HepG2 (cell line): ENCODE measurements at regions not wholly inside any gene's neighbourhood (a gene's known extent, or its start where the extent isn't known, plus 50 kb on each side); places are given as distances from the start of the nearest gene placed in this dataset.
A peak's percentile ranks its signal among the peaks of the same experiment; 100 is the strongest.

ENCODE experiments used
- ATAC-seq: fragments of 200-7000 bp; cut with Tn5 transposase; 3 replicates; pipeline ENCODE4 v1.9.1; 2020; ENCODE audit warnings: mild to moderate bottlenecking, moderate library complexity
- BruUV-seq: library from RNA; stranded (reverse); fragments of 400-500 nt; replicated peaks from 2 replicates; lab custom pipeline; 2021; lab: Mats Ljungman, UMichigan
- CTCF ChIA-PET: fragments of 300-600 bp; formaldehyde crosslinking; extraction: SDS; loops from one replicate; lab custom pipeline; 2021; ENCODE audit warnings: low total read pairs, inconsistent platforms, low intra/inter-chr PET ratio; lab: Yijun Ruan, JAX
- POLR2A ChIA-PET: fragments of 350-600 bp; sonication (Branson Sonifier 250); formaldehyde crosslinking; loops from one replicate; lab custom pipeline; 2020; ENCODE audit warnings: antibody characterized with exemption, inconsistent platforms; lab: Yijun Ruan, JAX
- DNase-seq: peaks from one replicate; pipeline ENCODE4 v3.0.0-alpha.2; 2015; ENCODE audit warnings: low spot score
- FAIRE-seq: peaks from 3 replicates; lab custom pipeline; 2011; peaks lifted over from hg19 to GRCh38; lab: Jason Lieb, UNC
- H2AFZ ChIP-seq: one replicate; pipeline ENCODE4 v1.6.1; 2011; ENCODE audit warnings: low read length, inconsistent platforms
- H3K27ac ChIP-seq: fragments of 300-600 bp; 3 replicates; pipeline ENCODE4 v1.8.0; 2011; ENCODE audit warnings: mixed run types, mild to moderate bottlenecking, mixed read lengths, low read length, inconsistent platforms; ENCODE audit not compliant: insufficient read depth; ENCODE audit errors: extremely low read length
- H3K27me3 ChIP-seq, 2 experiments: fragments of 200-600 bp in 1 of 2; 2 replicates in 1 of 2; 3 replicates in 1 of 2; pipeline versions ENCODE4 v1.6.0 to v1.8.0; 2011; ENCODE audit warnings: low read length in 2 of 2, mild to moderate bottlenecking in 2 of 2, moderate library complexity in 2 of 2, inconsistent platforms in 1 of 2; ENCODE audit not compliant: insufficient read depth in 2 of 2, control insufficient read depth in 1 of 2
- H3K36me3 ChIP-seq, 2 experiments: fragments of 200-600 bp in 1 of 2; replicated peaks in 1 of 2; 2 replicates in 1 of 2; 3 replicates in 1 of 2; pipeline versions ENCODE4 v1.5.1 to v1.8.0; 2011; ENCODE audit warnings: low read length in 2 of 2, inconsistent platforms in 1 of 2; ENCODE audit not compliant: insufficient read depth in 2 of 2, control insufficient read depth in 1 of 2
- H3K4me1 ChIP-seq: 2 replicates; pipeline ENCODE4 v1.5.1; 2012; ENCODE audit warnings: low read length, inconsistent platforms; ENCODE audit not compliant: insufficient read depth
- H3K4me2 ChIP-seq: 2 replicates; pipeline ENCODE4 v1.6.0; 2011; ENCODE audit warnings: low read depth, low read length, inconsistent platforms
- H3K4me3 ChIP-seq, 3 experiments: fragments of 200-600 bp in 1 of 3; sonication (generic), shearing (Covaris generic) in 1 of 3; replicated peaks in 1 of 3; 2 replicates each; pipeline ENCODE4 v1.5.1; 2011 to 2016; ENCODE audit warnings: low read length in 3 of 3, inconsistent platforms in 2 of 3, low read depth in 2 of 3, mild to moderate bottlenecking in 2 of 3, control low read depth in 1 of 3, mixed read lengths in 1 of 3; ENCODE audit not compliant: insufficient read depth in 1 of 3
- H3K79me2 ChIP-seq: one replicate; pipeline ENCODE4 v1.6.1; 2011; ENCODE audit warnings: low read length, inconsistent platforms; ENCODE audit not compliant: insufficient read depth
- H3K9ac ChIP-seq: 2 replicates; pipeline ENCODE4 v1.6.0; 2011; ENCODE audit warnings: mild to moderate bottlenecking, low read depth, low read length, inconsistent platforms; ENCODE audit not compliant: insufficient read depth
- H3K9me3 ChIP-seq: 2 replicates; pipeline ENCODE4 v1.5.1; 2012; ENCODE audit warnings: mild to moderate bottlenecking, low read length
- H4K20me1 ChIP-seq: 2 replicates; pipeline ENCODE4 v1.6.0; 2011; ENCODE audit warnings: inconsistent platforms, mild to moderate bottlenecking, low read length, moderate library complexity; ENCODE audit not compliant: insufficient read depth
- FOXC1 ChIP-seq: sonication (generic); formaldehyde crosslinking; IDR thresholded peaks from 2 replicates; pipeline ENCODE4 v1.8.0; 2022; ENCODE audit warnings: mild to moderate bottlenecking, missing genetic modification reagents, borderline replicate concordance
- PBX3 ChIP-seq: sonication (generic); formaldehyde crosslinking; IDR thresholded peaks from 2 replicates; pipeline ENCODE4 v1.8.1; 2023; ENCODE audit warnings: missing genetic modification reagents, inconsistent platforms, borderline replicate concordance
- THRA ChIP-seq: sonication (generic); formaldehyde crosslinking; IDR thresholded peaks from 2 replicates; pipeline ENCODE4 v1.4.0; 2020; ENCODE audit warnings: missing genetic modification reagents, borderline replicate concordance
- ZC3H4 ChIP-seq: sonication (generic); formaldehyde crosslinking; IDR thresholded peaks from 2 replicates; pipeline ENCODE4 v1.4.0; 2020; ENCODE audit warnings: missing genetic modification reagents, borderline replicate concordance
- ZNF292 ChIP-seq: sonication (generic); formaldehyde crosslinking; IDR thresholded peaks from 2 replicates; pipeline ENCODE4 v1.8.1; 2022; ENCODE audit warnings: mild to moderate bottlenecking, low read depth, missing genetic modification reagents, borderline replicate concordance
- ZNF317 ChIP-seq: sonication (generic); formaldehyde crosslinking; IDR thresholded peaks from 2 replicates; pipeline ENCODE4 v1.5.0; 2020; ENCODE audit warnings: mild to moderate bottlenecking, missing genetic modification reagents
- WGBS: methylation state at CpG from one replicate; pipeline ENCODE4 v1.1.6; 2017; ENCODE audit warnings: low lambda C conversion rate; 5-methylcytosine and 5-hydroxymethylcytosine counted together
- in situ Hi-C: cut with HindIII; loops from 2 replicates; pipeline ENCODE4 v1.10.0; 2017; ENCODE audit warnings: low pct_unique_long_range_greater_than_20kb; ENCODE audit not compliant: extremely low pct_ligation_motif_present
- intact Hi-C: fragments of 100-400 bp; cut with micrococcal nuclease; formaldehyde crosslinking; loops from one replicate; pipeline ENCODE4 v1.10.0; 2022; ENCODE audit not compliant: unreplicated experiment

DNA sequence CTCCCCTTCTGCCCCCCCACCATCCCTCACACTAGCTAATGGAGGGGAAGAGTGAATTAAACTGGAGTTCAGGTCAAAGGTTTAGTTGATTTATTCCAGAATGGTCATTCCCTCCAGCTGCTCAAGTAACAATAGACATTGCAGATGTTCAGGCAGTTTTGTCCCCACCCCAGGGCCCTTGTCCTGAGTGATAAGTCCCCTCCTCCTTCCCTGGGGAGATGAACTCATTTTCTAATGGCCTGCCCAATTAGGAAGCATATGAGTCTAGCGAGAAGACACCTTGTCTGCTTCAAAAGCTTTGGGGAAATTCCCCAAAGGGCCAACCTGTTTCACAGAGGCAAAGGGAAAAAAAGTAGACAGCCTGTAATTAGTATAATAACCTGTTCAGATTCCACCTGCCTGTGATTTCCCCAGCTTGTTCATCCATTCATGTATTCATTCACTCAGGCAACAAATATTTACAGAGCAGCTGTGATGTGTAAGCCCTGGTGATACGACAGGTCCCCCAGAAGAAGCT is 165.3 kb downstream of the SHQ1 start:
- H4K20me1 ChIP-seq = no peaks in the 10 kb centered on the region
- intact Hi-C loops = no loop called here
- no peak overlapping the region for H3K4me3 ChIP-seq
- H3K36me3 ChIP-seq = no peaks in the 10 kb centered on the region
- no peak overlapping the region for H3K27ac ChIP-seq
- H3K79me2 ChIP-seq = no peaks in the 10 kb centered on the region
- ChIA-PET POLR2A (no interaction called here), CTCF (no interaction called here)
- H2AFZ ChIP-seq = no peak overlapping the region
- peaks cover 34% of the 10 kb centered on the region for H3K4me1 ChIP-seq
- H3K9ac ChIP-seq = no peak overlapping the region
- TF ChIP-seq ZNF292 (CRISPR knock-in tag) = no peak
- TF ChIP-seq FOXC1 (CRISPR knock-in tag) = no peak
- no peak for TF ChIP-seq ZC3H4 (CRISPR knock-in tag)
- TF ChIP-seq ZNF317 (CRISPR knock-in tag) = no peak
- no peak for TF ChIP-seq PBX3 (CRISPR knock-in tag)
- no peak for TF ChIP-seq THRA (CRISPR knock-in tag)
- TF ChIP-seq, all 625 proteins: peak for 0
- ATAC-seq (peak; percentile 70), FAIRE-seq (no peak), DNase-seq (no peak)
- WGBS = 9% methylated on average over 1 of the region's 2 CpGs
- BruUV-seq = no TSS peak
- no peaks in the 10 kb centered on the region for H3K9me3 ChIP-seq
- H3K27me3 ChIP-seq = no peaks in the 10 kb centered on the region
- in situ Hi-C loops = no loop called here
- no peak overlapping the region for H3K4me2 ChIP-seq
